Fibroblast of skin of left biceps (primary cell): ENCODE measurements at regions not wholly inside any gene's neighbourhood (a gene's known extent, or its start where the extent isn't known, plus 50 kb on each side); places are given as distances from the start of the nearest gene placed in this dataset.
"Not testable (repeated sequence)": the region's sequence is repeated elsewhere in the genome, so short reads cannot be mapped to it uniquely, and the experiment has no call there.

Experiments
- DNase-seq, 2 experiments: peaks; one replicate each; pipeline ENCODE4 v3.0.0-alpha.2; 2013; ENCODE audit warnings: low read depth in 2 of 2

- no peak for DNase-seq
These were observed 65.5 kb upstream of the FGF3 start for GRCh38 chr11:69884751-69885150.

- no peak for DNase-seq
These were observed 68.1 kb upstream of the FGF3 start for GRCh38 chr11:69887330-69887729.

GRCh38 chr11:69887841-69888427 lies 68.7 kb upstream of the FGF3 start:
- DNase-seq, result no peak

- peak; percentile 3 to 4 for DNase-seq
These were observed 69.4 kb upstream of the FGF3 start for GRCh38 chr11:69888483-69889181.

GRCh38 chr11:69889400-69890318 lies 70.4 kb upstream of the FGF3 start:
- no peak for DNase-seq

- DNase-seq, result no peak
These were observed 71.3 kb upstream of the FGF3 start for GRCh38 chr11:69890476-69890875.

- no peak for DNase-seq
These were observed 72.4 kb upstream of the FGF3 start for GRCh38 chr11:69891421-69892236.

GRCh38 chr11:69892237-69892985 lies 73.2 kb upstream of the FGF3 start:
- no peak for DNase-seq

GRCh38 chr11:69892986-69893555 lies 73.9 kb upstream of the FGF3 start:
- no peak for DNase-seq

- DNase-seq, result no peak
These were observed 74.4 kb upstream of the FGF3 start for GRCh38 chr11:69893631-69894030.

- DNase-seq, result no peak
These were observed 75.0 kb upstream of the FGF3 start for GRCh38 chr11:69894181-69894611.

GRCh38 chr11:69894648-69895047 lies 75.4 kb upstream of the FGF3 start:
- no peak for DNase-seq

- no peak for DNase-seq
These were observed 77.0 kb upstream of the FGF3 start for GRCh38 chr11:69896250-69896649.

- DNase-seq, result no peak
These were observed 78.9 kb upstream of the FGF3 start for GRCh38 chr11:69898123-69898522.

- DNase-seq, result no peak
These were observed 81.0 kb upstream of the FGF3 start for GRCh38 chr11:69899957-69900821.

GRCh38 chr11:69900822-69901302 lies 81.6 kb upstream of the FGF3 start:
- DNase-seq, result not testable (repeated sequence)

- no peak for DNase-seq
These were observed 83.1 kb upstream of the FGF3 start for GRCh38 chr11:69902337-69902736.

GRCh38 chr11:69903211-69903610 lies 84.0 kb upstream of the FGF3 start:
- no peak for DNase-seq

- no peak for DNase-seq
These were observed 85.2 kb upstream of the FGF3 start for GRCh38 chr11:69904161-69904973.
